Fibroblast of the conjunctiva (primary cell): ENCODE measurements at regions not wholly inside any gene's neighbourhood (a gene's known extent, or its start where the extent isn't known, plus 50 kb on each side); places are given as distances from the start of the nearest gene placed in this dataset.

Experiments
- DNase-seq: peaks from one replicate; pipeline ENCODE4 v3.0.0-alpha.2; 2010; ENCODE audit warnings: low read depth

DNA sequence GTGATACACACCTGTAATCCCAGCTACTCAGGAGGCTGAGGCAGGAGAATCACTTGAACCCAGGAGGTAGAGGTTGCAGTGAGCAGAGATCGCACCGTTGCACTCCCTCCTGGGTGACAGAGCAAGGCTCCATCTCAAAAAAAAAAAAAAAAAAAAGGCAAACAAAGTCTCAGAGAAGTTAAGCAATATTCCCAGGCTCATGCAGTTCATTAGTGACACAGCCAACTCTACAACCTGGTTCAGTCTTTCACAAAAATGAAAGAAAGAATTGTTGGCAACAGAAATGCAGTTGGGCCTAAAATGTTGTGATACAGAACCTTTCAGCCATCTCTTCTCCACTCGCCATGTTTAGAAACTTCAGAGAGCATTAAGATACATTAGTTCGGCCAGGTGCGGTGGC lies 242.1 kb downstream of the LTN1 start:
- no peak for DNase-seq

DNA sequence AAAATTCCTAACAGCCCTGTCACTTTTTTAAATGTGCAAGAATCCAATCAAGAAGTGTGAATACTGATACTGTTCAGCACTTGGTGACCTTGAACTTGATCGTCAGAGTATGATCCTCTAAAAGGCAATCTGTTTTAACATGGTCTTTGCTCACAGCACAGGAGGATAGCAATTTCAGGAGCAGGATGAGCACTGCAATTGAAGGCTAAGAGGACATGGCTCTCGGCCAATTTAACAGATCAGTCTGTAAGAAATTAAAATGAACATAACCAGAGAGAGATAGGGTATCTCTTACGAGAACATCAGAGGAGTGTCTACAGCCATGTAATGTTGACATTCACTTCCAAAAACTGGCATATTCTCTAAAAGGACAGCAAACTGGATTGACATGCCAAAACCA lies 243.1 kb downstream of the LTN1 start:
- DNase-seq = no peak

DNA sequence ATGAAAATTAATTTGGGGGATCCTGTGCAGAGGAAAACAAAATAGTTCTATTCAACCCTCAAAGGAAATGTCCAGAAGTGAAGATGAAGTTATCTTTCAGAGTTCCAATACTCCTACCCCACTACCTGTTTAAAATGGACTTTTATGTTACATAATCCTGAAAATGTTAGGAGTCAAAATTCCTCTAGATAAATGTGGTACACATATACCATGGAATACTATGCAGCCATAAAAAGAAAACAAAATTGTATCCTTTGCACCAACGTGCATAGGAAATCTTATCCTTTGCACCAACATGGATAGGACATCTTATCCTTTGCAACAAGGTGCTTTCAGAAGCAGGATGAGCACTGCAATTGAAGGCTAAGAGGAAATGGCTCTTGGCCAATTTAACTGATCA lies 245.2 kb downstream of the LTN1 start:
- no peak for DNase-seq

DNA sequence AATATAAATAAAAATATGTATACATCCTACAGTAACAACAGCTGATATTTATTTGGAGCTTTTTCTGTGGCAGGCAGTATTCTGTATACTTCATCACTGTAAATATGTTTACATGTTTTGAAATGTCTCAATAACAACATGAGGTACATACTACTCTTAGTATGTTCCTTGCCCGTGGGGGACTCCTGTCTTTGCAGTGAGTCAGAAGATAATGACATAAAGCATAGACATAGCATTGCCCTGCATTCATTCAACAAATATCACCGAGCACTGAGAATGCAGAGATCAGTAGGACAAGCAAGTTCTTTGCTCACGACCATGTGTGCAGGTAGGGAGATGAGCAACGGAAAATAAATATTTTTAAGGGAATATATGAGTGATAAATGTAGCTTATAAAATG lies 246.5 kb downstream of the LTN1 start:
- DNase-seq = no peak

DNA sequence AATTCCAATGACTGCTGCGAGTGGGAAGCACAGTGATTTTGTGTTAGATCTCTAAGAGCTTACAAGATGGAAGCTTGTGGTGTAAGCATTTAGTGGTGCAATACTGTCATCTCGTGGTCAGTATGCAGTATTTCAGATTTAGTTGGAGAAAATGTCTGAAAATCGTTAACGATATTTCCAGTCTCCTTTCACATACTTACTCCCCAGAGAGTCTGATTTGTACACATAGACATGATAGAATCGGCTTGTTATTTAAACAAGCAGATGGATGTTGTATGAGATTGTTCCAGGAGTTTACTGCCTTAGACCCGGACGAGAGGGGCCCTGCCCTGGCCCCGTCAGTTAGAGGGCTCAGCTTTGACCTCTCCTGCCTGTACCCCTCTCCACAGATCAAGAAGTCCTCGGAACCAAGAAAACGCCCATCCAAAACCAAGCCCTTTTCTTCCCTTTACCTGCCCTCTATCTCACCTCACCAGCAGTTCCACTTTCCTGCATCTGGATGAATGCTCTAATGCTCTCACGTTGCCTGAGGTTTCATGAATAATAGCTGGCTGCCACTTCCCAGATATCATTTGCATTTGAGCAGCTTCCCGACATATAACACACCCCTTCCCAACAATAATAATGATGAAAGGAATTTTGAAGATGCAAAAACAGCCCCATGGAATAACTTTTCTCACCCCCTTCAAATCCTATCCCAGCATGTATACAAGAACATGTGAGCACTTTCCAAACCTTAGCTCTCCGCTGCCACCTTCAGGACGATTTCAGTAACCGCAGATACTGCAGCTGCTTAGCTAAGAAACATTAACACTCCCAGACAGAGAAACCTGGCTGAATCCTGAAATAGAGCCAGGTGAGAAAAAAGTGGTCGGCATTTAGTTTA lies 247.3 kb downstream of the LTN1 start:
- peak; percentile 95 for DNase-seq

DNA sequence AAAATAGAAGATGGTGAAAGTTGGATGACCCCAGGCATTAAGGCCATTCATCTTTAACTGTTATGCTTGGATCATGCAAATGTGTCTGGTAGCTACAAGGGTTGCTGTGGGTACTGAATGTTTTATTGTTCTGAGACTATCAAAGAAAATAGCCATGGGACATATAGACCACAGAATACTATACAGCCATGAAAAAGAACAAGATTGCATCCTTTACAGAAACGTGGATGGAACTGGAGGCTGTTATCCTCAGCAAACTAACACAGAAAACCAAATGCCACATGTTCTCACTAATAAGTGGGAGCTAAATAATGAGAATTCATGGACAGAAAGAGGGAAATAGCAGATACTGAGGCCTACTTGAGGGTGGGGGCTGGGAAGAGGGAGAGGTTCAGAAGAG lies 249.0 kb downstream of the LTN1 start:
- no peak for DNase-seq

DNA sequence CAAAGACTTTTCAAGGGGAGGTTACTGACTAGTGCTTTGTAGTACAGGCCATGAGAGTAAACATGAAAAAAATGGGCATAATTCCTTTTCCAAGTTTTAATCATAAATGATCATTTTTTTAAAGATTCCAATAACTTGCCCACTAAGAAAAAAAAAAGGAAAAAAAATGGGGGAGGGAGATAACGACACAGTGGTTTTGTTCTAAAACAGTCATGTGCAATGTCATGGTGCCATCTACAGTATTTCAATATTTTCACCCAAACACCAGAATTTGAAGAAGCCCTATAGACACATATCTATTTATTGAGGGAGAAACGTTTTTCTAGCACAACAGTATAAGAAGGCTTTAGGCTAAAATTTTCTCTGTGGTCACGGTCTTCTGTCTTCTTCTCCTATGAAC lies 250.2 kb downstream of the LTN1 start:
- peak; percentile 47 for DNase-seq

DNA sequence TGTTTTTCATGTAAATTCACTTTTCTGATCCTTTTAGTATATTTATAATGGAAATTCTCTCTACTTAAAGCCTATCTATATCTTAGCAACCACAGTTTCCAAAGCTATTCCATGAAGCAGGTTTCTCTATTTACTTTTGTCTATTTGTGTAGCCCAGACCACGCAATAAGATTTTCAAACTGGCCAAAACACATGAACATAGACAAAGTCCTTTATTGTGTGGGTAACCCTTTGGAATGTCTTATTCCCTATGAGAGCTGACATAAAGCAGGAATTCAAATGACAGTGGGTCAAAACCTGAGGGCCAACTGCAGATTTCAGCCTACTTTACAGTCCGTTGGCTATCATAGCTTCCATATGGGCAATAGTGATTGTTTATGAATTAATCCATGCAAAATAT lies 252.6 kb downstream of the LTN1 start:
- DNase-seq = no peak

DNA sequence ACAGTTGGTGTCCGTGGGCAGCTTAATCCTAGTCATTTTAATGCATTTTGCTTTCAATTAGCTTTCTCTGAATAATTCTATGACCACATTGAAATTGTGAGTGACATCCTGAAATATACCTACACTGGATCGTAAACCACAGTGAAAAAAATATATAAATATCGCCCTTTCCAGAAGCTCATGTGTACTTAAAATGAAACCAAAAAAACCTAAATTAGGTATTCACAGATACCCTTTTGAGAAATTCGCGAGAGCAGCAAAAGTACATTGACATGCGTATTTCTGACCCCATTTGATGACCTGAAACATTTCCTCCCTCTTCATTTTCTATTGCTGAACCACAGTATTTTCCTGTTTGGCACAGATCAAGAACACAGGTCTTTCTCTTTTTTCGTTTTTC lies 253.8 kb downstream of the LTN1 start:
- no peak for DNase-seq

DNA sequence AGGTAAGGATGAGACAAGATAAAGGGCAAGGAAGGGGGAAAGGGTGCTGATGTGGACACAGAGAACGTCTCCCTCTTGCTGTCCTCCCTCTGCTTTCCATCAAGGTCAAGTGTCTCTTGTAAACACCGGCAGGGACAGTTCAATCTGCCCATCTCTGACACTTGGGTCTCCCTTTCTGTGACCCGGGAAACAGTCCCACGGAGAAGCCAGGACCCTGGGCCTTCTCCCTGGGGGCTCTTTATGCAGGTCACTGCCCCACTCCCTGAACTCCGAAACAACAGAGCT lies 254.3 kb downstream of the LTN1 start:
- DNase-seq = no peak

DNA sequence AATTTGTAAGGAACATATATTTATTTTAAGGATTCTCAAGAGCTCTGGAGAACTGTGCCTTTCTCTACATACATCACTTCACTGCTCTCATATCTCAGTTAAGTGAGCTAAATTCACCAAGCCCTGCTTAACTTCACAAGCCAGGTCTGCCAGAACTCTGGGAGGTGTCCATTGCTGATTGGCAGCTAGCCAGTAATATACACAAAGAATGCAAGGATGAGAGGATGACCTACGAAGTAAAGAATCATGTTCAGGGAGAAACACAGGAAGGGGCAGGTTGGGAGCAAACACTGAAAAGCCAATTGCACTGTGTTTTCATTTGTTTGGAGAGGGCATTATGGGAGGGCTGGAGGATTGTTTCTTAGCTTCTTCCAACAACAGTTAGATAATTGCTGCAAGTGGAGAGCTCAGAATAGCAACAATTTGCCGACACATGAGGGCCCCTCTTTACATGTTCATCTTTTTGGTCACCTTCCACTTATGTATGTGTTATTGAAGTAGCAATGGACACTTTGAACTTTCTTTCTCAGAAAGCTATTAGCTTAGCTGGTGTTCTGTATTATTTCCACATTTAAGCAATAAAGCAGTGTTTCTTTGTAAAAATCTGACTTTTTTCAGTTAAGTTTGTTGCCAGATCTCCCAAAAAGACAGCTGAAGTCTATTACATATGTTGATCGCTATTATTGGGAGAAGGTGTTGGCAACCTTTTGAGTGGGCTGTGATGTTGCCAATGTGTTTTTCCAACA lies 254.8 kb downstream of the LTN1 start:
- no peak for DNase-seq

DNA sequence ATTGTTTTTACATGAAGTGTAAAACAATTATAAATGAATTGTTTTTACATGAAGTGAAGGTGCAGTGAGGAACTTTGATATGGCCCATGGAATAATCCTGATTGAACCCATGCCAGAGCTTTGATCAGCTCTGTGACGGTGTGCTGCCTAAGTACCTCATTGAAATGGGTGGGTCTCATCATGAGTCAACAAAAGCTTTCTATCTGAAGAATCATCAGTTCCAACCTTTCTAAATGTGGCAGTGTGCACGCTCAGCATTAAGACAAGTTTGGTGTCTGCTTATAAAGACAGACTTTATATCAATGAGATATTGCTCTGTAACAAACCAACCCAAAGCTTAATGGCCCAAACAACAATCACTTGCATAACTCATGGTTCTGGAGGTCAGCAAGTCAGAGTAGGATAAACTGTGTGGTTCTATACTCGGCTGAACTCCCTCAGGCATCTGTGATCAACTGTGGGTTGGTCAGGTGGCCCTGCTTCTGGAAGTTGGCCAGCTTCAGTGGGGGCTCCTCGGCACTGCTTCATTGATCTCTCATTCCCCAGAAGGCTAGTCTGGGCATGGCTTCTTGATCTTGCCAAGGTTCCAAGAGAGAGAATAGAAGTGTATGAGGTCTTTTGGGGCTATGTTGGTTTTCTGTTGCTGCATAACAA lies 258.0 kb downstream of the LTN1 start:
- no peak for DNase-seq

DNA sequence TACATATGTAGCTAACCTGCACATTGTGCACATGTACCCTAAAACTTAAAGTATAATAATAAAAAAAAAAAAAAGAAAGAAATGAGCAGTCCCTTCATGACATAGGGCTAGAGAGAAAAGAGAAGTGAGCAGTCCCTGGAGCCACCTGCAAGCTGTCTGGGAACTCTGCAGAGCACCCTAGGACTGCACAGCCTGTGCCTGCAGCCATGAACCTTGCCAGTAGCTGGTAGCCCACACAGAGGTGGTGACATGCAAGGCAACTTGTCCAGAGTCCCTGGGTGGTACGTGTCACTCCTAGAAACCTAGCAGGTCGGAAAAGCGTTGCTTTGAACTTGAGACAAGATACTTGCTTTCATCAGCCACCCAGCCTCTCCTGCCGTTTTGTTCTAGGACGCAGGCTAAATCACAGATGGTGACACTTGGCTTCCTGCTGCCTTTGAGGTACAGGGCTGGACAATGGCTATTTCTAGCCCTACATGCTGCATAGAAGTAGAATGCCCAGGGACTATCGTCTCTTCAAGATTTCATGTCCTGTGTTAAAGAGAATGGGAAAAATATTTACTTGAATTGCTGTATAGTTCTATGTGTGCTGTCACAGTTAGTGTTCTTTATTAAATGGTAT lies 260.9 kb downstream of the LTN1 start:
- DNase-seq = no peak

DNA sequence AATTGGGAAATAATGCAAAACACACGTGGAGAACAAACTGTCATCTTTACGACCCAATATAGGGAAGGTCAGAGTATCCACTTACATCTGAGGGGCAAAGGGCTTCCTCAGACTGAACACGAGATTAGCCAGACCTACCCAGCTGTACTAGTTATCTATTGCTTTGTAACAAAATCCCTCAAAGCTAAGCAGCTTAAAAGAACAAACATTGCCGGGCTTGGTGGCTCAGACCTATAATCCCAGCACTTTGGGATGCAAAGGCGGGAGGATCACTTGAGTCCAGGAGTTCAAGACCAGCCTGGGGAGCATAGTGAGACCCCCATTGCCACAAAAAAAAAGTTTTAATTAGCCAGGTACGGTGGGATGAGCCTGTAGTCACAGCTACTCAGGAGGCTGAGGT lies 262.8 kb downstream of the LTN1 start:
- DNase-seq = no peak

DNA sequence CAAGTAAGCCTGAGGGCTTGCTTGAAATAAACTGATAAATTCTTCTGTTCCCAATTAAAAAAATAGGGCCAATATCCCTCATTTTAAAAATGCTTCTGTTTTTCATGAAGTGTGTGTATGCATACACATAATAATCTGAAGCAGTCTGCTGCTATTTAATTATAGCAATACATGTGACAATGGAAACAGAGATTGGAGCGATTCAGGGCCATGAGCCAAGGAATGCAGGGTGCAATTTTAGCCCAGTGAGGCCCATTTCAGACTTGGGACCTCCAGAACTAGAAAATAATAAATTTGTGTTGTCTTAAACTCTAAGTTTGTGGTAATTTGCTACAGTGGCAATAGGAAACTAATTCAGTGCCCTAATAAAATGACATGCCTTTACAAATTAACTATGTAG lies 264.9 kb downstream of the LTN1 start:
- DNase-seq = no peak

DNA sequence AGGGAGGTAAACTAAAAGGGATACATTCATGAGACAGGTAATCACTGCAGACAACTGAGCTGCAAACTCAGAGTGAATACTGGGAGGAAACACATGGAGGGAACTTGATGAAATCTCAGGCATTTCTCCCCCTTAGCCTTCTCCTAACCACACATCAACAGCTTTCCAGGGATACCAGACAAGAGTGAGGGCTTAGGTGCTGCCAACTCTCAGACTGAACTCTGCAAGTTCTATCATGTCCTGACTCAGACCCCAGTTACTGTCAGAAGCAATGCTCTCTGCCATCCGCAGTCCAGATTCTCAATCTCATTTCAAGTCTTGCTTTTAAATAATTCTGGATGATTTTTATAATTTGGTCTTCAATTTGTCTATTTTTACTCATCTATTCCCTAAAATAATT lies 267.3 kb downstream of the LTN1 start:
- no peak for DNase-seq

DNA sequence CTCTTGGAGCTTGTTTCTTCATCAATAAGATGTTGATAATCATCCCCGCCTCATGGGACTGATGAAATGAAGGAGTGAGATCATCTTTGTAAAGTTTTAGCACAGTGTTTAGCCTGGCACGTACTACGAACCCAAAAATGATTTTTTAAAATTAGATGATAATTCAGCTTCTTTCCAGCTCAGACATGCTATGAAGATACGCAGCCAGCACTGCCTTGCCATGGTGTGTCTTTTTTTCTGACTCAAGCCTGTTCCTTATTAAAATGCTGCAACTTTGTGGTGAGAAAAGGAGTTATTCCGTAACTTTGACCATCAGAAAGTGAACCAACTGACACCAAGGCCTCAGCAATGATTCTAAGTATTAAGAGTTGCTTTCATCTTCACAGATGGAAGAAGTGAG lies 269.0 kb downstream of the LTN1 start:
- DNase-seq = no peak

DNA sequence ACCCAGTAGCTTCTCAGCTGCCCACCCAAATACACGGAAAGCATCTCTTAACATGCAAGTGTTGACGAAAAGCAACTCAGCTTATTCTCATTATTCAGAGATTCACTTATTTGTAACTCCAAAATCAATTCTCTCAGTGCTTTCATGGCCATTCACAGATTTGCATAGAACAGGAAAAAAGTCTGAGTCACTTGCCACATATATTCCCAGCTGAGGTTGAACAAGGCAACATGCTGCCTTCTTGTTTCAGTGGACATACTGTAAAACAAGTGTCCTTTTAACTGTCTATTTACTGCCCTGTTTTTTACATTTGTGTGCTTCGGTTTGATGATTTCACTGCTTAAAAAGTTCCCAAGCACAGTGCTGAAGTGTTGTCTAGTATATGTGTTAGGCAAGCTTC lies 273.0 kb downstream of the LTN1 start:
- DNase-seq = no peak

DNA sequence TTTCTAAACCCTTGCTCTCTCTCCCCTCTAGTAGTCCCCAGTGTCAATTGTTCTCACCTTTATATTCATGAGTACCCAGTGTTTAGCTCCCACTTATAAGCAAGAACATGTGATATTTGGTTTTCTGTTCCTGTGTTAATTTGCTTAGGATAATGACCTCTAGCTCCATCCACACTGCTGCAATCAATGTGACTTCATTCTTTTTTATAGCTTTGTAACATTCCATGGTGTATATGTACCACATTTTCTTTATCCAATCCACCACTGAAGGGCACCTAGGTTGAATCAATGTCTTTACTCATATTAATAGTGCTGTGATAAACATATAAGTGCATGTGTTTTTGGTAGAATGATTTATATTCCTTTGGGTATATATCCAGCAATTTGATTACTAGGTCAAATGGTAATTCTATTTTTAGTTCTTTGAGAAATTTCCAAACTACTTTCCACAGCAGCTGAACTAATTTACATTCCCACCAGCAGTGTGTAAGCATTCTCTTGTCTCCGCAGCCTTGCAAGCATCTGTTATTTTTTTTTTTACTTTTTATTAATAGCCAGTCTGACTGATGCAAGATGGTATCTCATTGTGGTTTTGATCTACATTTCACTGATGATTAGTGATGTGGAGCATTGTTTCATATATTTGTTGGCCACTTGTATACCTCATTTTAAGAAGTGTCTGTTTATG lies 277.8 kb downstream of the LTN1 start:
- DNase-seq = peak; percentile 48

DNA sequence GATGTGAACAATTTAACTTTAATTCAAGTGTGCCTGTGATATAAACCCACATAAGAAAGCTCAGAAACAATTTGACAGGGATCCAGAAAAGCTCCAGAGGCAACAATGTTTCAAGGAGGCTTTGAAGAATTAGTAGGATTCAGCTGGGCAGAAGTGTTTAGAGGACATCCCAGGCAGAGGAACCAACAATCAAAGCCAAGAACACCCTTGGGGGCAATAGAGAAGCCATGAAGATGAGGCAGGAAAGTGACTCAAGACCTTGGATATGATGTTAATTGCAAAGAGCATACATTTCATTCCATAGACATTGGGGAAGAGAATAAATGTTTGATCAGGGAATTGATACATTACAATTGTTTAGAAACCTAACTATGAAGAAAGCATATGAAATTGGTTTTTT lies 280.3 kb downstream of the LTN1 start:
- DNase-seq = no peak

DNA sequence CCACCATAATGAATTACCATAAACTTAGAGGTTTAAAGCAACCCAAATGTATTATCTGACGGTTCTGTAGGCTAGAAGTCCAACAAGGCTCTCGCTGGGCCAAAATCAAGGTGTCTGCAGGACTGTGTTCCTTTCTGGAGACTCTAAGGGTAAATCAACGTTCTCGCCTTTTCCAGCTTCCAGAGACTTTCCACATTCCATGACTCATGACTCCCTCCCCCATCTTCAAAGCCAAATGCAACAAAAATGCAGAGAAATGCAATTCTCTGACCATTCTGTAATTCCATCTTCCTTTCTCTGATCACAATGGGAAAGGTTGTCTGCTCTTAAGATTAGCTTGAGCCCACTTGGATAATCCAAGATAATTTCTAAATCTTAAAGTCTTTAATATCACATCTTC lies 287.1 kb downstream of the LTN1 start:
- DNase-seq = no peak

DNA sequence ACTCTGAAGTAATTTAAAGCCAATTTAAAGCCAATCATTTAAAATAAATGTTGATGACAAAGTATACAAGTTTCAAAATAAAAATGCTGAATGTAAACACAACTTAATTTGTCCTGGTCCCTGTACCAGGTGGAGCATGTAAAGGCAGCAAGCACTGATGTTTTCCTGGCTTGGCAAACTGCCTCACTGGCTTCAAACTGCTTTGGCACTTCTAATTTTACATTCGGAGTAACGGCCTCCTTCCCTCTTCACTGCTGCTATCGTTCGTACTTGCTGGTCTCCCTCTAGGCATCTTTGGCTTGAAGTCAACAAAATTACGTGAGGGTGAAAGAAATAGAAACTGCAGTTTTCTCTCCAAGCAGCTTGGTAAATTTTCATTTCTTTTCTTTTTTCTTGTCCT lies 287.9 kb downstream of the LTN1 start:
- DNase-seq = no peak
